ENCODE measurements at regions not wholly inside any gene's neighbourhood (a gene's known extent, or its start where the extent isn't known, plus 50 kb on each side); places are given as distances from the start of the nearest gene placed in this dataset.

DNA sequence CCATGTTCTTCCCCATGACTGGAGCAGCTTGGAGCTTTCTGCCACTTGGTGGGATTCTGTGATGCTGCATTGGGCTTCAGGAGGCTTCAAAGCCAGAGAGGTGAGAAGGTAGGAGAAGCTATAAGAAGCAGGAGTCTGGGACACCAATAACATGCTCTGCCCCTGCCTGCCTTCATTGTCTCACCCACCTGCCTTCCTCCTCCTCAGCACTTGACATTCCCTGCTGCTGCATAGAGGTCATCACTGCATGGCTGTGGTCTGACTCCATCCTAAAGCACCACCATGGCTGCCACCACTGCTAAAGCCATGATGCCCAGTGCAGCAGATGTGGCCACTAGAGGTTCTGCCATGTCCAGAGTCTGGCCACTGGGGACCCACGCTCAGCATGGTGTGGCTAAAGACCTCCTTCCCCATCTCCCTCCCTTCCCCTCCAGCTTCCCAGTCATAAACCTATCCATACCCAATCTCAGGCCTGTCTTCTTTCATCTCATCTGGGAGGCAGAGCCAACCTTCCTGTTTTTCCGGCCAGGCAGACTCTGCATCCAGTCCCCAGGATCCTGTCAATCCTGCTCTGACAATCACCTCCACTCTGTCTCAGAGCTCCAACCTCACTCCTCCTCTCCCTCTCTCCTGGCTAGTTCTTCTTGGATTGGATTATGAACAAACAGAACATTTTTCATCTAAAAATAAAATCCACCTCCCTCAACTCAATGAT, 285.1 kb upstream of the POU3F1 start:
- TF ChIP-seq JUND (IDR thresholded peaks at IDR 0.05) = no peak
- TF ChIP-seq YY1 (IDR thresholded peaks at IDR 0.05; ENCODE audit: extremely low read depth, insufficient replicate concordance, low read depth, low read length) = no peak
- no peak for TF ChIP-seq REST (IDR thresholded peaks at IDR 0.05; ENCODE audit: low read depth)
- no peak for TF ChIP-seq SRF (IDR thresholded peaks at IDR 0.05; ENCODE audit: low read depth)
- no peak for TF ChIP-seq POLR2A (IDR thresholded peaks at IDR 0.05; ENCODE audit: borderline replicate concordance, extremely low read depth, insufficient read depth, insufficient read length)
- no peak for TF ChIP-seq EZH2 (IDR thresholded peaks at IDR 0.05)
- TF ChIP-seq CTCF (IDR thresholded peaks at IDR 0.05 in 2 of 3, conservative IDR thresholded peaks at IDR 0.05 in 1 of 3; ENCODE audit: borderline replicate concordance in 1 of 3, insufficient read depth in 1 of 3, low read depth in 2 of 3, low read length in 2 of 3) = no peak
- no peak for TF ChIP-seq EGR1 (IDR thresholded peaks at IDR 0.05; ENCODE audit: low read depth)
- TF ChIP-seq SIN3A (IDR thresholded peaks at IDR 0.05; ENCODE audit: low read depth) = no peak
- TF ChIP-seq, protein P1, sequence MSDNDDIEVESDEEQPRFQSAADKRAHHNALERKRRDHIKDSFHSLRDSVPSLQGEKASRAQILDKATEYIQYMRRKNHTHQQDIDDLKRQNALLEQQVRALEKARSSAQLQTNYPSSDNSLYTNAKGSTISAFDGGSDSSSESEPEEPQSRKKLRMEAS (IDR thresholded peaks at IDR 0.05) = no peak
- Histone ChIP-seq H3K4me2 (ENCODE audit: low read length) (no peak overlapping the region), H3K9ac (ENCODE audit: low read length) (no peak overlapping the region), H3K4me1 (ENCODE audit: control insufficient read depth in 1 of 2, insufficient read depth in 2 of 2, low read length in 2 of 2) (no peaks in the 10 kb centered on the region), H3K9me3 (ENCODE audit: control insufficient read depth in 1 of 2, insufficient read depth in 1 of 2, low read depth in 1 of 2, low read length in 2 of 2) (no peaks in the 10 kb centered on the region), H3K9me2 (ENCODE audit: insufficient read depth) (no peaks in the 10 kb centered on the region), H4K20me1 (ENCODE audit: insufficient read depth) (no peaks in the 10 kb centered on the region), H3K4me3 (replicated peaks in 1 of 2; ENCODE audit: low read depth in 1 of 2, low read length in 2 of 2) (no peak overlapping the region), H3K27ac (ENCODE audit: low read depth, low read length) (no peak overlapping the region), H3K36me3 (ENCODE audit: control insufficient read depth in 1 of 2, insufficient read depth in 2 of 2, low read length in 2 of 2) (no peaks in the 10 kb centered on the region), H3K27me3 (ENCODE audit: insufficient read depth, low read length) (peaks cover 80% of the 10 kb centered on the region), H3K79me2 (ENCODE audit: insufficient read depth, low read length) (no peaks in the 10 kb centered on the region), H2AFZ (ENCODE audit: low read depth, low read length, poor library complexity, severe bottlenecking) (no peak overlapping the region)
- ATAC-seq = no peak
- intact Hi-C loops (cut with micrococcal nuclease) = no loop called here
- CTCF ChIA-PET = no interaction called here
- BruUV-seq (replicated peaks) = no TSS peak
- DNase-seq (ENCODE audit: low read depth, low spot score) = no peak
- POLR2A ChIA-PET = no interaction called here
- RAD21 ChIA-PET (ENCODE audit: low non-redundant PET in 1 of 2, low total read pairs in 2 of 2, uncharacterized antibody in 2 of 2, unreplicated experiment in 2 of 2) = no interaction called here
